K562 (cell line): ENCODE measurements at regions not wholly inside any gene's neighbourhood (a gene's known extent, or its start where the extent isn't known, plus 50 kb on each side); places are given as distances from the start of the nearest gene placed in this dataset.

Experiments
- ATAC-seq: fragments of 200-7000 bp; cut with Tn5 transposase; 3 replicates; pipeline ENCODE4 v1.9.1; 2020; ENCODE audit warnings: moderate library complexity
- BruUV-seq: library from RNA; stranded (reverse); fragments of 400-500 nt; replicated peaks from 2 replicates; lab custom pipeline; 2021; lab: Mats Ljungman, UMichigan
- CTCF ChIA-PET: fragments of 300-600 bp; formaldehyde crosslinking; extraction: SDS; loops from one replicate; lab custom pipeline; 2021; ENCODE audit warnings: low intra/inter-chr PET ratio; lab: Yijun Ruan, JAX
- POLR2A ChIA-PET: fragments of 300-600, 350-650 bp; sonication (Branson Sonifier 250); formaldehyde crosslinking; extraction: SDS; loops from one replicate; lab custom pipeline; 2021; ENCODE audit warnings: antibody characterized with exemption, inconsistent platforms; lab: Yijun Ruan, JAX
- DNase-seq, 4 experiments: peaks; one replicate each; pipeline versions ENCODE4 v3.0.0 to v3.0.0-alpha.2; 2011 to 2018; ENCODE audit warnings: low spot score in 3 of 4, mixed read lengths in 3 of 4; ENCODE audit errors: extremely low read depth in 1 of 4
- FAIRE-seq: peaks from 2 replicates; lab custom pipeline; 2011; peaks lifted over from hg19 to GRCh38; lab: Jason Lieb, UNC
- H2AFZ ChIP-seq: 2 replicates; pipeline ENCODE4 v1.6.0; 2011; ENCODE audit warnings: low read depth, low read length, control low read depth, inconsistent platforms
- H3K27ac ChIP-seq: fragments of 200-600 bp; 3 replicates; pipeline ENCODE4 v1.8.0; 2011; ENCODE audit warnings: low read depth, mild to moderate bottlenecking, control low read depth, inconsistent platforms, low read length, moderate library complexity, mixed read lengths; ENCODE audit errors: extremely low read depth
- H3K27me3 ChIP-seq, 2 experiments: fragments of 300-600 bp in 1 of 2; 2 replicates in 1 of 2; 3 replicates in 1 of 2; pipeline versions ENCODE4 v1.6.0 to v1.8.0; 2011; ENCODE audit warnings: inconsistent platforms in 2 of 2, low read length in 2 of 2, mild to moderate bottlenecking in 1 of 2, mixed read lengths in 1 of 2, moderate library complexity in 1 of 2; ENCODE audit not compliant: control insufficient read depth in 2 of 2, insufficient read depth in 2 of 2
- H3K36me3 ChIP-seq: fragments of 300-600 bp; 3 replicates; pipeline ENCODE4 v1.8.0; 2011; ENCODE audit warnings: mild to moderate bottlenecking, low read length, inconsistent platforms; ENCODE audit not compliant: control insufficient read depth, insufficient read depth
- H3K4me1 ChIP-seq, 2 experiments: fragments of 200-600 bp in 1 of 2; replicated peaks in 1 of 2; 2 replicates in 1 of 2; 3 replicates in 1 of 2; pipeline versions ENCODE4 v1.5.1 to v1.8.0; 2011; ENCODE audit warnings: inconsistent platforms in 2 of 2, low read length in 2 of 2, mild to moderate bottlenecking in 1 of 2, mixed read lengths in 1 of 2, moderate library complexity in 1 of 2; ENCODE audit not compliant: control insufficient read depth in 2 of 2, insufficient read depth in 2 of 2
- H3K4me2 ChIP-seq: 2 replicates; pipeline ENCODE4 v1.6.1; 2011; ENCODE audit warnings: low read length, control low read depth, inconsistent platforms, mixed read lengths; ENCODE audit not compliant: insufficient read depth
- H3K4me3 ChIP-seq: fragments of 200-600 bp; sonication (generic), shearing (Covaris generic); 2 replicates; pipeline ENCODE4 v1.5.1; 2016; ENCODE audit warnings: control low read depth, inconsistent platforms
- H3K79me2 ChIP-seq: fragments of 200-600 bp; 3 replicates; pipeline ENCODE4 v1.8.0; 2011; ENCODE audit warnings: low read length, inconsistent platforms; ENCODE audit not compliant: control insufficient read depth, insufficient read depth
- H3K9ac ChIP-seq, 2 experiments: 2 replicates each; pipeline versions ENCODE4 v1.6.0 to v1.6.1; 2011; ENCODE audit warnings: low read depth in 2 of 2, low read length in 2 of 2, control low read depth in 1 of 2, inconsistent platforms in 1 of 2, mild to moderate bottlenecking in 1 of 2, mixed read lengths in 1 of 2; ENCODE audit not compliant: insufficient read depth in 1 of 2
- H3K9me1 ChIP-seq: one replicate; pipeline ENCODE4 v1.6.0; 2011; ENCODE audit warnings: inconsistent platforms, mild to moderate bottlenecking, low read length, moderate library complexity; ENCODE audit not compliant: control insufficient read depth, insufficient read depth
- H3K9me3 ChIP-seq: replicated peaks from 2 replicates; pipeline ENCODE4 v1.5.1; 2011; ENCODE audit warnings: low read depth, low read length, inconsistent platforms; ENCODE audit not compliant: control insufficient read depth, insufficient read depth
- H4K20me1 ChIP-seq: replicated peaks from 2 replicates; pipeline ENCODE4 v1.6.1; 2011; ENCODE audit warnings: low read length, inconsistent platforms, mixed read lengths; ENCODE audit not compliant: control insufficient read depth, insufficient read depth
- GABPB1 ChIP-seq: sonication (generic); formaldehyde crosslinking; IDR thresholded peaks from 2 replicates; pipeline ENCODE4 v1.8.0; 2022; ENCODE audit warnings: mild to moderate bottlenecking, missing genetic modification reagents
- LCOR ChIP-seq: sonication (generic); formaldehyde crosslinking; IDR thresholded peaks from 2 replicates; pipeline ENCODE4 v1.8.0; 2022; ENCODE audit warnings: mild to moderate bottlenecking, missing genetic modification reagents
- PML ChIP-seq: IDR thresholded peaks from 2 replicates; pipeline ENCODE4 v1.6.1; 2012; ENCODE audit warnings: low read length, inconsistent platforms
- RAD21 ChIP-seq, 2 experiments: fragments of 250-450 bp in 1 of 2; fragments of 450-650 bp in 1 of 2; sonication (Bioruptor Pico) in 1 of 2; formaldehyde crosslinking in 1 of 2; IDR thresholded peaks in 1 of 2; conservative IDR thresholded peaks in 1 of 2; 2 replicates each; pipeline versions ENCODE4 v1.4.0 to v1.8.0; 2020 to 2022; ENCODE audit warnings: mild to moderate bottlenecking in 2 of 2, moderate library complexity in 1 of 2
- YY1 ChIP-seq, 3 experiments: IDR thresholded peaks; 2 replicates each; pipeline ENCODE4 v1.6.1; 2011; ENCODE audit warnings: low read length in 2 of 3, mild to moderate bottlenecking in 2 of 3, moderate library complexity in 2 of 3, borderline replicate concordance in 1 of 3, control low read depth in 1 of 3, low read depth in 1 of 3; ENCODE audit not compliant: insufficient read depth in 3 of 3, insufficient replicate concordance in 2 of 3, control insufficient read depth in 1 of 3, insufficient read length in 1 of 3; ENCODE audit errors: extremely low read depth in 1 of 3
- ZNF133 ChIP-seq: fragments of 250-450 bp; sonication (Bioruptor Pico); IDR thresholded peaks from 2 replicates; pipeline ENCODE4 v1.4.0; 2020; ENCODE audit warnings: mild to moderate bottlenecking
- ZNF165 ChIP-seq: fragments of 250-450 bp; sonication (Bioruptor Pico); IDR thresholded peaks from 2 replicates; pipeline ENCODE4 v1.4.0; 2020; ENCODE audit warnings: borderline replicate concordance
- WGBS: fragments of 100-300 bp; shearing (Covaris generic); methylation state at CpG from one replicate; pipeline ENCODE4 v1.1.6; 2016; ENCODE audit warnings: low coverage, mixed read lengths; ENCODE audit not compliant: insufficient coverage; ENCODE audit errors: missing lambda C conversion rate; 5-methylcytosine and 5-hydroxymethylcytosine counted together
- in situ Hi-C: fragments of 300-500 bp; cut with MboI; formaldehyde crosslinking; loops from 4 replicates; pipeline ENCODE4 v1.15.0; 2018; ENCODE audit warnings: inconsistent platforms, mixed read lengths
- intact Hi-C: fragments of 100-400 bp; cut with micrococcal nuclease; formaldehyde crosslinking; loops from 2 replicates; pipeline ENCODE4 v1.14.2; 2022
- TF ChIP-seq, protein P1 (sequence below), 2 experiments: IDR thresholded peaks; 2 replicates each; pipeline ENCODE4 v1.6.1; 2012; ENCODE audit warnings: improper control_type of control experiment in 2 of 2, low read depth in 2 of 2, low read length in 2 of 2, borderline replicate concordance in 1 of 2

DNA sequence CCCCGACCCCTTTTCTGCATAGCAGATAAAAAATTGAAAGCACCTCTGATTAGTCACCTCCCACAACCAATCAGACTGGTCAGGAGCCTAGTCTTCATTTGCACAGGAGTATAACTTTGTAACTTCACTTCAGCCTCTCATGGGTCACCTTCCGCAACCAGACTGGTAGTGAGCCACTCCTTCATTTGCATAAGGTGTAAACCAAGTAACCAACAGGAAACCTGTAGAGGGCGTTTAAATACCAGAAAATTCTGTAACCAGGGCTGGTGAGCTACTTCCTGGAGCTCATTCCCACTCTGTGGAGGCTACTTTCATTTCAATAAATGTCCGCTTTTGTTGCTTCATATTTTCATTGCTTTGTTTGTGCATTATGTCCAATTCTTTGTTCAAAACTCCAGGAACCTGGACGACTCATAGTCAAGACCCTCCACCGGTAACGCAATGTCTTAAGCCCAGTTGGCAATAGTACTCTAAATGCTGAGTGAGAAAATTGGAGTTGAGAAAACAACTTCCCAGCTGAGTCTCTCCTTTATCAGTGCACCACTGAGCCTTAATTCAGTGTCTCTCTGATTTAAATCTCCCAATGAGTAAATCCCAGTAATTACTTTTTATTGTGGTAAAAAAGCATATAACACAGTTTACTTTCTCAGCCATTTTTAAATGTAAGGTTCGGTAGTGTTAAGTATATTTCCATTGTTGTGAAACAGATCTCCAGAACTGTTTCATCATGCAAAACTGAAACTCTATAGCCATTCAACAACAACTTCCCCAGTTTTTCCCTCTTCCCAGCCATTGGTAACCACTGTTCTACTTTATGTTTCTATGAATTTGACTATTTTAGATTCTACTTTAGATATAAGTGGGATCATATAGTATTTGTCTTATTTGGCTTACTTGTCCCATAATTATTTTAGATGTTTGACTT, 392.7 kb upstream of the SLC8A1 start:
- no peaks in the 10 kb centered on the region for H3K9me1 ChIP-seq
- ATAC-seq, result no peak
- H3K4me3 ChIP-seq, result no peak overlapping the region
- H4K20me1 ChIP-seq, result no peaks in the 10 kb centered on the region
- H3K27me3 ChIP-seq, result no peaks in the 10 kb centered on the region
- H3K9ac ChIP-seq, result no peak overlapping the region
- TF ChIP-seq RAD21 (CRISPR knock-in tag; conservative IDR thresholded peaks at IDR 0.05 in 1 of 2, IDR thresholded peaks at IDR 0.05 in 1 of 2), result 0 out of 4 replicates have a peak, but pooled peaks of 1 of the 2 experiments have one; percentile 2
- TF ChIP-seq LCOR (CRISPR knock-in tag), result no peak
- no peak for TF ChIP-seq PML
- TF ChIP-seq GABPB1 (CRISPR knock-in tag), result no peak
- TF ChIP-seq, protein P1, sequence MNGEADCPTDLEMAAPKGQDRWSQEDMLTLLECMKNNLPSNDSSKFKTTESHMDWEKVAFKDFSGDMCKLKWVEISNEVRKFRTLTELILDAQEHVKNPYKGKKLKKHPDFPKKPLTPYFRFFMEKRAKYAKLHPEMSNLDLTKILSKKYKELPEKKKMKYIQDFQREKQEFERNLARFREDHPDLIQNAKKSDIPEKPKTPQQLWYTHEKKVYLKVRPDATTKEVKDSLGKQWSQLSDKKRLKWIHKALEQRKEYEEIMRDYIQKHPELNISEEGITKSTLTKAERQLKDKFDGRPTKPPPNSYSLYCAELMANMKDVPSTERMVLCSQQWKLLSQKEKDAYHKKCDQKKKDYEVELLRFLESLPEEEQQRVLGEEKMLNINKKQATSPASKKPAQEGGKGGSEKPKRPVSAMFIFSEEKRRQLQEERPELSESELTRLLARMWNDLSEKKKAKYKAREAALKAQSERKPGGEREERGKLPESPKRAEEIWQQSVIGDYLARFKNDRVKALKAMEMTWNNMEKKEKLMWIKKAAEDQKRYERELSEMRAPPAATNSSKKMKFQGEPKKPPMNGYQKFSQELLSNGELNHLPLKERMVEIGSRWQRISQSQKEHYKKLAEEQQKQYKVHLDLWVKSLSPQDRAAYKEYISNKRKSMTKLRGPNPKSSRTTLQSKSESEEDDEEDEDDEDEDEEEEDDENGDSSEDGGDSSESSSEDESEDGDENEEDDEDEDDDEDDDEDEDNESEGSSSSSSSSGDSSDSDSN (IDR thresholded peaks at IDR 0.05; ENCODE audit: borderline replicate concordance in 1 of 2, low read depth in 2 of 2, low read length in 2 of 2), result no peak
- TF ChIP-seq ZNF133 (CRISPR knock-in tag), result no peak
- TF ChIP-seq YY1 (IDR thresholded peaks at IDR 0.05; ENCODE audit: borderline replicate concordance in 1 of 3, control insufficient read depth in 1 of 3, extremely low read depth in 1 of 3, insufficient read depth in 3 of 3, insufficient read length in 1 of 3, insufficient replicate concordance in 2 of 3, low read depth in 1 of 3, low read length in 2 of 3), result no peak
- no peak for TF ChIP-seq ZNF165 (CRISPR knock-in tag)
- no peak overlapping the region for H2AFZ ChIP-seq
- H3K27ac ChIP-seq, result no peak overlapping the region
- FAIRE-seq, result no peak
- ChIA-PET POLR2A (no interaction called here), CTCF (interaction anchor here (0.6 kb wide), 1 partner anchor 70 kb away, joined by 5 read pairs; no protein-coding TSS in a partner anchor)
- no peaks in the 10 kb centered on the region for H3K9me3 ChIP-seq
- DNase-seq, result peak in 1 of 4 experiments; percentile 1
- no peaks in the 10 kb centered on the region for H3K4me1 ChIP-seq
- BruUV-seq, result no TSS peak
- no peak overlapping the region for H3K4me2 ChIP-seq
- no peaks in the 10 kb centered on the region for H3K79me2 ChIP-seq
- H3K36me3 ChIP-seq, result no peaks in the 10 kb centered on the region
- in situ Hi-C loops, result no loop called here
- 3% methylated on average over 8 of the region's 8 CpGs for WGBS
- intact Hi-C loops, result no loop called here
